GM12878 (cell line): ENCODE measurements at regions not wholly inside any gene's neighbourhood (a gene's known extent, or its start where the extent isn't known, plus 50 kb on each side); places are given as distances from the start of the nearest gene placed in this dataset.

ENCODE experiments used
- ATAC-seq: fragments of 200-7000 bp; cut with Tn5 transposase; 3 replicates; pipeline ENCODE4 v1.9.1; 2020; ENCODE audit warnings: mild to moderate bottlenecking, moderate library complexity
- BruUV-seq: library from RNA; stranded (reverse); fragments of 400-500 nt; replicated peaks from 2 replicates; lab custom pipeline; 2021; lab: Mats Ljungman, UMichigan
- CTCF ChIA-PET: fragments of 300-600 bp; sonication (Branson Sonifier 250); formaldehyde crosslinking; extraction: SDS; loops from one replicate; lab custom pipeline; 2021; ENCODE audit warnings: inconsistent platforms; lab: Yijun Ruan, JAX
- POLR2A ChIA-PET: fragments of 350-600 bp; formaldehyde crosslinking; extraction: SDS; loops from one replicate; lab custom pipeline; 2021; ENCODE audit warnings: inconsistent platforms; lab: Charles Lee
- RAD21 ChIA-PET: fragments of 300-600 bp; sonication (Branson Sonifier 250); formaldehyde crosslinking; loops from one replicate; lab custom pipeline; 2023; ENCODE audit warnings: antibody characterized with exemption; ENCODE audit not compliant: unreplicated experiment; lab: Charles Lee
- SMC1A ChIA-PET: fragments of 300-600 bp; sonication (Branson Sonifier 250); formaldehyde crosslinking; loops from one replicate; lab custom pipeline; 2023; ENCODE audit not compliant: unreplicated experiment, uncharacterized antibody; lab: Charles Lee
- DNase-seq: peaks from one replicate; pipeline ENCODE4 v3.0.0-alpha.2; 2011; ENCODE audit warnings: low read depth, low spot score
- FAIRE-seq: peaks from 3 replicates; lab custom pipeline; 2011; peaks lifted over from hg19 to GRCh38; lab: Jason Lieb, UNC
- H2AFZ ChIP-seq: 2 replicates; pipeline ENCODE4 v1.6.0; 2011; ENCODE audit warnings: low read depth, low read length, control low read depth; ENCODE audit not compliant: control insufficient read depth
- H3K27ac ChIP-seq: 2 replicates; pipeline ENCODE4 v1.5.1; 2011; ENCODE audit warnings: control low read depth; ENCODE audit not compliant: control insufficient read depth, insufficient read depth
- H3K27me3 ChIP-seq, 2 experiments: replicated peaks in 1 of 2; 2 replicates each; pipeline versions ENCODE4 v1.6.0 to v1.6.1; 2011; ENCODE audit warnings: low read length in 1 of 2; ENCODE audit not compliant: control insufficient read depth in 2 of 2, insufficient read depth in 2 of 2
- H3K36me3 ChIP-seq, 2 experiments: 2 replicates each; pipeline ENCODE4 v1.5.1; 2011; ENCODE audit warnings: low read length in 1 of 2; ENCODE audit not compliant: control insufficient read depth in 2 of 2, insufficient read depth in 2 of 2
- H3K4me1 ChIP-seq: 2 replicates; pipeline ENCODE4 v1.6.1; 2011; ENCODE audit warnings: mild to moderate bottlenecking, low read length, moderate library complexity, mixed read lengths; ENCODE audit not compliant: control insufficient read depth, insufficient read depth
- H3K4me2 ChIP-seq: 2 replicates; pipeline ENCODE4 v1.6.0; 2011; ENCODE audit warnings: control low read depth; ENCODE audit not compliant: control insufficient read depth, insufficient read depth
- H3K4me3 ChIP-seq: fragments of 200-600 bp; sonication (generic); 2 replicates; pipeline ENCODE4 v1.5.1; 2016
- H3K79me2 ChIP-seq: 2 replicates; pipeline ENCODE4 v1.6.0; 2011; ENCODE audit warnings: low read length; ENCODE audit not compliant: control insufficient read depth, insufficient read depth
- H3K9ac ChIP-seq: 2 replicates; pipeline ENCODE4 v1.8.0; 2011; ENCODE audit warnings: low read length, control low read depth, mixed read lengths; ENCODE audit not compliant: control insufficient read depth, insufficient read depth
- H3K9me3 ChIP-seq: replicated peaks from 3 replicates; pipeline ENCODE4 v1.5.1; 2011; ENCODE audit warnings: mild to moderate bottlenecking, low read length; ENCODE audit not compliant: control insufficient read depth, insufficient read depth
- H4K20me1 ChIP-seq: 2 replicates; pipeline ENCODE4 v1.6.0; 2011; ENCODE audit not compliant: control insufficient read depth, insufficient read depth
- BMI1 ChIP-seq: fragments of 450-650 bp; IDR thresholded peaks from 2 replicates; pipeline ENCODE4 v1.6.1; 2016; ENCODE audit warnings: mild to moderate bottlenecking, moderate library complexity, borderline replicate concordance
- CBFB ChIP-seq: IDR thresholded peaks from 2 replicates; pipeline ENCODE4 v1.6.1; 2016; ENCODE audit warnings: antibody characterized with exemption, low read depth
- E4F1 ChIP-seq: fragments of 450-650 bp; IDR thresholded peaks from 2 replicates; pipeline ENCODE4 v1.6.1; 2018; ENCODE audit warnings: borderline replicate concordance, mild to moderate bottlenecking; ENCODE audit not compliant: partially characterized antibody
- FOS ChIP-seq: IDR thresholded peaks from 3 replicates; pipeline ENCODE4 v1.6.1; 2011; ENCODE audit warnings: borderline replicate concordance; ENCODE audit not compliant: insufficient read length; ENCODE audit errors: extremely low read depth
- GATAD2B ChIP-seq: fragments of 450-650 bp; conservative IDR thresholded peaks from 2 replicates; pipeline ENCODE4 v1.6.1; 2017; ENCODE audit warnings: low read depth, mild to moderate bottlenecking, moderate library complexity
- NFYB ChIP-seq: IDR thresholded peaks from 2 replicates; pipeline ENCODE4 v1.6.1; 2011; ENCODE audit warnings: low read depth, mild to moderate bottlenecking, low read length, improper control_type of control experiment, moderate library complexity; ENCODE audit not compliant: insufficient read depth
- POU2F2 ChIP-seq: IDR thresholded peaks from 3 replicates; pipeline ENCODE4 v1.6.1; 2011; ENCODE audit warnings: low read depth, mild to moderate bottlenecking, low read length, borderline replicate concordance
- SIN3A ChIP-seq: IDR thresholded peaks from 2 replicates; pipeline ENCODE4 v1.6.1; 2012; ENCODE audit warnings: low read depth, low read length, improper control_type of control experiment
- SUZ12 ChIP-seq: fragments of 200-600 bp; sonication (generic); IDR thresholded peaks from one replicate; pipeline ENCODE4 v1.6.1; 2018; ENCODE audit warnings: antibody characterized with exemption, mild to moderate bottlenecking; ENCODE audit not compliant: unreplicated experiment
- TARDBP ChIP-seq: IDR thresholded peaks from 2 replicates; pipeline ENCODE4 v1.6.1; 2016; ENCODE audit warnings: borderline replicate concordance
- WGBS: methylation state at CpG from one replicate; pipeline ENCODE4 v1.1.6; 2016; ENCODE audit warnings: low lambda C conversion rate; ENCODE audit not compliant: insufficient replicate concordance, insufficient coverage; ENCODE audit errors: missing lambda C conversion rate; 5-methylcytosine and 5-hydroxymethylcytosine counted together
- in situ Hi-C: fragments of 300-500 bp; cut with MboI; formaldehyde crosslinking; loops from 9 replicates; pipeline ENCODE4 v1.14.3; 2018; ENCODE audit warnings: mixed read lengths
- intact Hi-C: fragments of 100-400 bp; cut with micrococcal nuclease; formaldehyde crosslinking; loops from one replicate; pipeline ENCODE4 v1.14.2; 2022; ENCODE audit not compliant: unreplicated experiment

GRCh38 chr13:106981051-106981450 lies 413.1 kb upstream of the ARGLU1 start:
- H3K9ac ChIP-seq: no peak overlapping the region
- H3K36me3 ChIP-seq: no peaks in the 10 kb centered on the region
- no peak overlapping the region for H3K4me2 ChIP-seq
- intact Hi-C loops (no loop called here), in situ Hi-C loops (no loop called here)
- no TSS peak for BruUV-seq
- no peaks in the 10 kb centered on the region for H4K20me1 ChIP-seq
- POLR2A ChIA-PET: interaction anchor here (0.6 kb wide), 2 partner anchors 1674 to 1872 kb away, joined by 3 read pairs; no protein-coding TSS in a partner anchor
- SMC1A ChIA-PET: interaction anchor here (0.8 kb wide), 1 partner anchor 29 kb away, joined by 4 read pairs; no protein-coding TSS in a partner anchor
- TF ChIP-seq CBFB: no peak
- TF ChIP-seq GATAD2B: no peak
- no peak for TF ChIP-seq BMI1
- TF ChIP-seq POU2F2: no peak
- TF ChIP-seq SIN3A: no peak
- no peak for TF ChIP-seq E4F1
- no peak for TF ChIP-seq FOS
- TF ChIP-seq SUZ12: no peak
- no peak for TF ChIP-seq NFYB
- no peak for TF ChIP-seq TARDBP
- H3K79me2 ChIP-seq: no peaks in the 10 kb centered on the region
- DNase-seq: no peak
- H3K9me3 ChIP-seq: no peaks in the 10 kb centered on the region
- CTCF ChIA-PET: no interaction called here
- WGBS: 0% methylated on average over 2 of the region's 2 CpGs
- no peak overlapping the region for H3K4me3 ChIP-seq
- ATAC-seq: no peak
- no peak for FAIRE-seq
- no peak overlapping the region for H2AFZ ChIP-seq
- RAD21 ChIA-PET: interaction anchor here (0.6 kb wide), 1 partner anchor 360 kb away, joined by 3 read pairs; no protein-coding TSS in a partner anchor
- no peaks in the 10 kb centered on the region for H3K4me1 ChIP-seq
- H3K27me3 ChIP-seq: no peaks in the 10 kb centered on the region; a peak in 1 of 4 replicates
- H3K27ac ChIP-seq: no peak overlapping the region
